ENCODE measurements at regions not wholly inside any gene's neighbourhood (a gene's known extent, or its start where the extent isn't known, plus 50 kb on each side); places are given as distances from the start of the nearest gene placed in this dataset.

- TF ChIP-seq POLR2A (IDR thresholded peaks at IDR 0.05; ENCODE audit: low read depth) (no peak), POLR2AphosphoS5 (IDR thresholded peaks at IDR 0.05) (no peak)
These were observed 60.2 kb upstream of the UNC5A start for GRCh38 chr5:176750144-176750543.

Measured in esophagus muscularis mucosa (tissue), 2 donors.